ENCODE measurements at regions not wholly inside any gene's neighbourhood (a gene's known extent, or its start where the extent isn't known, plus 50 kb on each side); places are given as distances from the start of the nearest gene placed in this dataset.

- 19 to 57% methylated on average over 3 of the region's 3 CpGs for WGBS, 2 donors
- H3K27me3 ChIP-seq = no peaks in the 10 kb centered on the region
These were observed 814.4 kb downstream of the EFNB2 start for GRCh38 chr13:105721016-105721415.

GRCh38 chr13:105719859-105720258, 815.6 kb downstream of the EFNB2 start:
- no peaks in the 10 kb centered on the region for H3K27me3 ChIP-seq
- no peak overlapping the region for H3K4me3 ChIP-seq
- H3K9me3 ChIP-seq = no peaks in the 10 kb centered on the region
- H3K36me3 ChIP-seq = no peaks in the 10 kb centered on the region
- TF ChIP-seq POLR2AphosphoS5 (IDR thresholded peaks at IDR 0.05) = no peak
- TF ChIP-seq EP300 (IDR thresholded peaks at IDR 0.05) = no peak
- 17 to 70% methylated on average over 6 of the region's 6 CpGs for WGBS, 2 donors
- intact Hi-C loops (cut with DNase I) = no loop called here
- DNase-seq = no peak
- no peak overlapping the region for H3K27ac ChIP-seq
- H3K4me1 ChIP-seq = no peaks in the 10 kb centered on the region

More at GRCh38 chr13:105721016-105721415, 814.4 kb downstream of the EFNB2 start:
- TF ChIP-seq EP300 (IDR thresholded peaks at IDR 0.05) = no peak
- TF ChIP-seq POLR2AphosphoS5 (IDR thresholded peaks at IDR 0.05) = no peak
- TF ChIP-seq POLR2A (IDR thresholded peaks at IDR 0.05) = no peak
- TF ChIP-seq CTCF (IDR thresholded peaks at IDR 0.05) = no peak
- Histone ChIP-seq H3K27ac (no peak overlapping the region), H3K4me3 (no peak overlapping the region), H3K36me3 (no peaks in the 10 kb centered on the region), H3K9me3 (no peaks in the 10 kb centered on the region), H3K4me1 (no peaks in the 10 kb centered on the region)
- DNase-seq = no peak
- intact Hi-C loops (cut with DNase I) = no loop called here

- Histone ChIP-seq H3K27ac (no peak overlapping the region), H3K36me3 (no peaks in the 10 kb centered on the region), H3K9me3 (no peaks in the 10 kb centered on the region), H3K4me1 (no peaks in the 10 kb centered on the region), H3K27me3 (no peaks in the 10 kb centered on the region), H3K4me3 (no peak overlapping the region)
- 84% methylated on average over 3 of the region's 3 CpGs for WGBS, 2 donors
- DNase-seq = no peak
- TF ChIP-seq EP300 (IDR thresholded peaks at IDR 0.05) = no peak
- no peak for TF ChIP-seq POLR2A (IDR thresholded peaks at IDR 0.05)
- TF ChIP-seq CTCF (IDR thresholded peaks at IDR 0.05) = no peak
- TF ChIP-seq POLR2AphosphoS5 (IDR thresholded peaks at IDR 0.05) = no peak
- intact Hi-C loops (cut with DNase I) = no loop called here
These were observed 826.3 kb downstream of the EFNB2 start for GRCh38 chr13:105709181-105709580.

GRCh38 chr13:105703843-105704242, 831.6 kb downstream of the EFNB2 start:
- H3K27ac ChIP-seq = no peak overlapping the region
- no peak for DNase-seq
- no peak overlapping the region for H3K4me3 ChIP-seq
- intact Hi-C loops (cut with DNase I) = no loop called here
- H3K9me3 ChIP-seq = no peaks in the 10 kb centered on the region
- TF ChIP-seq POLR2AphosphoS5 (IDR thresholded peaks at IDR 0.05) (no peak), EP300 (IDR thresholded peaks at IDR 0.05) (no peak), POLR2A (IDR thresholded peaks at IDR 0.05) (no peak), CTCF (IDR thresholded peaks at IDR 0.05) (no peak)
- H3K4me1 ChIP-seq = no peaks in the 10 kb centered on the region
- WGBS, 2 donors = 92 to 93% methylated on average over 3 of the region's 3 CpGs
- H3K27me3 ChIP-seq = no peaks in the 10 kb centered on the region
- no peaks in the 10 kb centered on the region for H3K36me3 ChIP-seq

- intact Hi-C loops (cut with DNase I) = no loop called here
- DNase-seq = no peak
- no peak for TF ChIP-seq POLR2A (IDR thresholded peaks at IDR 0.05)
- no peak for TF ChIP-seq POLR2AphosphoS5 (IDR thresholded peaks at IDR 0.05)
- TF ChIP-seq CTCF (IDR thresholded peaks at IDR 0.05) = no peak
- no peak for TF ChIP-seq EP300 (IDR thresholded peaks at IDR 0.05)
- Histone ChIP-seq H3K9me3 (no peaks in the 10 kb centered on the region), H3K27me3 (no peaks in the 10 kb centered on the region), H3K36me3 (no peaks in the 10 kb centered on the region), H3K4me1 (no peaks in the 10 kb centered on the region), H3K27ac (no peak overlapping the region), H3K4me3 (no peak overlapping the region)
- 70 to 74% methylated on average over 4 of the region's 4 CpGs for whole genome bisulfite sequencing, 2 donors
These were observed 833.0 kb downstream of the EFNB2 start for GRCh38 chr13:105702441-105702840.
